Glutamatergic neuron (in vitro differentiated cells): ENCODE measurements at regions not wholly inside any gene's neighbourhood (a gene's known extent, or its start where the extent isn't known, plus 50 kb on each side); places are given as distances from the start of the nearest gene placed in this dataset.
"Not testable (repeated sequence)": the region's sequence is repeated elsewhere in the genome, so short reads cannot be mapped to it uniquely, and the experiment has no call there.

Source experiments
- DNase-seq: peaks from one replicate; pipeline ENCODE4 v3.0.0; 2022
- H3K27ac Mint-ChIP-seq: one replicate; pipeline ENCODE4 v1.8.0; 2020; ENCODE audit warnings: mild to moderate bottlenecking, mixed read lengths, inconsistent platforms; ENCODE audit not compliant: unreplicated experiment
- H3K27me3 Mint-ChIP-seq: one replicate; pipeline ENCODE4 v1.8.0; 2020; ENCODE audit warnings: mild to moderate bottlenecking, moderate library complexity, mixed read lengths, inconsistent platforms; ENCODE audit not compliant: unreplicated experiment
- H3K36me3 Mint-ChIP-seq: one replicate; pipeline ENCODE4 v1.8.0; 2020; ENCODE audit warnings: mild to moderate bottlenecking, mixed read lengths, inconsistent platforms; ENCODE audit not compliant: unreplicated experiment
- H3K4me1 Mint-ChIP-seq: one replicate; pipeline ENCODE4 v1.8.0; 2020; ENCODE audit warnings: mild to moderate bottlenecking, low read depth, mixed read lengths, inconsistent platforms; ENCODE audit not compliant: unreplicated experiment
- H3K4me3 Mint-ChIP-seq: one replicate; pipeline ENCODE4 v1.8.0; 2020; ENCODE audit warnings: mild to moderate bottlenecking, mixed read lengths, inconsistent platforms; ENCODE audit not compliant: unreplicated experiment
- H3K9me3 Mint-ChIP-seq: one replicate; pipeline ENCODE4 v1.8.0; 2020; ENCODE audit warnings: mild to moderate bottlenecking, moderate library complexity, mixed read lengths, inconsistent platforms; ENCODE audit not compliant: unreplicated experiment
- TF ChIP-seq, protein P1 (sequence below): fragments of 200-600 bp; sonication (generic); IDR thresholded peaks from one replicate; pipeline ENCODE4 v1.5.0; 2021; ENCODE audit not compliant: partially characterized antibody, unreplicated experiment

DNA sequence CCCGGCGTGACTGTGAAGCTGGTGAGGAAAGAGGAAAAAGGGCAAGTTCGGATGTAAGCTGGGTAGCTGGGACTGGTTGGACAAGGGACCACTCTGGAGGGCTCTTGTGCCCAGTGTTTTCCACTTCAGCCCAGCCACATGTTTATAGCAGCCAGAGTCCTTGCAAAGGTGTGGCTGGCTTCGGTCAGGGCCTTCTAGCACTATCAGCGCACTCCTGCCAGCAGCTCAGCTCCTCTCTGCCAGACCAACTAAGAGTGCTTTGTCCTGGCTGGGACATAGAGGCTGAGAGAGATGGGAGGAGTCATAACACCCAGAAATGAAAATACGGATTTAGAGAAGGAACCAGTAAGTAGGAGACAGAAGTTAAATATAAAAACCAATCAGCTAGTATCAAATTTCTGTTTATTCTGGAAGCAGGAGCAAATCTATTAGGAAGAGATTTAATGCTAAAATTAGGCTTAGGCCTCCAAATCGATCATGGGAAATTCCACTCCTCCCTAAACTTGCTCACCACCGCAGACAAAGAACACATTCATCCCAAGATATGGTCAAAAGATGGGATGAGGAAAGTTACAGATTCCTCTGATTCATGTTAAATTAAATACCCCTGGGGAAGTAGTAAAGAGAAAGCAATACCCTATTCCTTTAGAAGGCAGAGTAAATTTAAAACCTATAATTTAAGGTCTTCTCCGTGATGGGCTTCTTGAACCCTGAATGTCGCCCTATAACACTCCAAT, 135.0 kb downstream of the RALA start:
- peaks cover 7% of the 10 kb centered on the region for H3K4me1 Mint-ChIP-seq
- no peak overlapping the region for H3K4me3 Mint-ChIP-seq
- H3K27ac Mint-ChIP-seq = no peak overlapping the region
- H3K36me3 Mint-ChIP-seq = peaks cover 22% of the 10 kb centered on the region
- no peaks in the 10 kb centered on the region for H3K9me3 Mint-ChIP-seq
- TF ChIP-seq, protein P1, sequence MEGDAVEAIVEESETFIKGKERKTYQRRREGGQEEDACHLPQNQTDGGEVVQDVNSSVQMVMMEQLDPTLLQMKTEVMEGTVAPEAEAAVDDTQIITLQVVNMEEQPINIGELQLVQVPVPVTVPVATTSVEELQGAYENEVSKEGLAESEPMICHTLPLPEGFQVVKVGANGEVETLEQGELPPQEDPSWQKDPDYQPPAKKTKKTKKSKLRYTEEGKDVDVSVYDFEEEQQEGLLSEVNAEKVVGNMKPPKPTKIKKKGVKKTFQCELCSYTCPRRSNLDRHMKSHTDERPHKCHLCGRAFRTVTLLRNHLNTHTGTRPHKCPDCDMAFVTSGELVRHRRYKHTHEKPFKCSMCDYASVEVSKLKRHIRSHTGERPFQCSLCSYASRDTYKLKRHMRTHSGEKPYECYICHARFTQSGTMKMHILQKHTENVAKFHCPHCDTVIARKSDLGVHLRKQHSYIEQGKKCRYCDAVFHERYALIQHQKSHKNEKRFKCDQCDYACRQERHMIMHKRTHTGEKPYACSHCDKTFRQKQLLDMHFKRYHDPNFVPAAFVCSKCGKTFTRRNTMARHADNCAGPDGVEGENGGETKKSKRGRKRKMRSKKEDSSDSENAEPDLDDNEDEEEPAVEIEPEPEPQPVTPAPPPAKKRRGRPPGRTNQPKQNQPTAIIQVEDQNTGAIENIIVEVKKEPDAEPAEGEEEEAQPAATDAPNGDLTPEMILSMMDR = no peak
- H3K27me3 Mint-ChIP-seq = no peaks in the 10 kb centered on the region
- DNase-seq = no peak

GRCh38 chr7:39761449-39761848, 138.1 kb downstream of the RALA start:
- no peak for DNase-seq
- no peaks in the 10 kb centered on the region for H3K27me3 Mint-ChIP-seq
- H3K27ac Mint-ChIP-seq = no peak overlapping the region
- no peaks in the 10 kb centered on the region for H3K9me3 Mint-ChIP-seq
- peaks cover 3% of the 10 kb centered on the region for H3K4me1 Mint-ChIP-seq
- H3K4me3 Mint-ChIP-seq = no peak overlapping the region
- H3K36me3 Mint-ChIP-seq = peaks cover 22% of the 10 kb centered on the region
- TF ChIP-seq, protein P1 = no peak

DNA sequence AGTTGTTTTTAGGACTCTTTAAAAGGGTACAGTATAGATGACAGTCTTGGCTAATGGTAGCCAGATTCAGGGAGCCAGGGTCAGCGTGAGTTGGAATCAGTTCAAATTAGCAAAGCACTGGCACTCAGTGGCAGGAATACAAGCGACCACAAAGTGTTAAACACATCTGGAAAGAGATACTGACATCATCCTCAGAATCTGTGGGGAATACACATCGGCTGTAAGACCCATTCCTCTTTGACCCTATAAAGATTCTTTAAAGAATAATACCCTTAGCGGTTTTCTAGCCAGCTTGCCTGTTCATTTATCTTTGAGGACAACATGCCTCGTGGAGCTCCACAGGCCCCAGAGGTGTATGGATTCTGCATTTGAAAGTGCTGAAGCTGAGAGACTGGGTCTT, 139.1 kb downstream of the RALA start:
- not testable (repeated sequence) for H3K4me3 Mint-ChIP-seq, DNase-seq, H3K4me1 Mint-ChIP-seq, H3K9me3 Mint-ChIP-seq, H3K27me3 Mint-ChIP-seq, H3K27ac Mint-ChIP-seq
- peaks cover 14% of the 10 kb centered on the region for H3K36me3 Mint-ChIP-seq

- not testable (repeated sequence) for H3K27ac Mint-ChIP-seq, H3K4me1 Mint-ChIP-seq, H3K36me3 Mint-ChIP-seq, H3K9me3 Mint-ChIP-seq, DNase-seq, H3K4me3 Mint-ChIP-seq, H3K27me3 Mint-ChIP-seq
Observed at GRCh38 chr7:39762881-39763280, 139.5 kb downstream of the RALA start.

GRCh38 chr7:39765833-39766232, 142.5 kb downstream of the RALA start:
- H3K36me3 Mint-ChIP-seq, H3K4me3 Mint-ChIP-seq, DNase-seq, H3K27me3 Mint-ChIP-seq, H3K9me3 Mint-ChIP-seq, H3K27ac Mint-ChIP-seq, H3K4me1 Mint-ChIP-seq: not testable (repeated sequence)

DNA sequence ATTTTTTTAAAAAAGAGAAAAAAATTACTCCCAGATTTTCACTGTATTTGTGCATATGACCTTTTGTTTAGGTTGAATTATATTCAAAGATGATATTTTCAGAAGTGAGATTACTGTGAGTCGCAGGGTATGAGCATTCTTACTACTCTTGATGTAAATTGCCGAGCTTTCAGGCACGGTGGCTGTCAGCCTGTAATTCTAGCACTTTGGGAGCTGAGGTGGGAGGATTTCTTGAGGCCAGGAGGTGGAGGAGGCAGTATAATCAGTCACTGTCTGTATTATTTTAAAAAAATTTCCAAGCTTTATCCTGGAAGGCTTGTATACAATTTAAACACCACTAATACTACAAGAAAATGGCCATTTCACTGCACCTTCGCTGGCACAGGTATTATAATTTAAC, 145.1 kb downstream of the RALA start:
- H3K36me3 Mint-ChIP-seq, H3K9me3 Mint-ChIP-seq, H3K27me3 Mint-ChIP-seq, H3K4me1 Mint-ChIP-seq, DNase-seq, H3K4me3 Mint-ChIP-seq, H3K27ac Mint-ChIP-seq: not testable (repeated sequence)

DNA sequence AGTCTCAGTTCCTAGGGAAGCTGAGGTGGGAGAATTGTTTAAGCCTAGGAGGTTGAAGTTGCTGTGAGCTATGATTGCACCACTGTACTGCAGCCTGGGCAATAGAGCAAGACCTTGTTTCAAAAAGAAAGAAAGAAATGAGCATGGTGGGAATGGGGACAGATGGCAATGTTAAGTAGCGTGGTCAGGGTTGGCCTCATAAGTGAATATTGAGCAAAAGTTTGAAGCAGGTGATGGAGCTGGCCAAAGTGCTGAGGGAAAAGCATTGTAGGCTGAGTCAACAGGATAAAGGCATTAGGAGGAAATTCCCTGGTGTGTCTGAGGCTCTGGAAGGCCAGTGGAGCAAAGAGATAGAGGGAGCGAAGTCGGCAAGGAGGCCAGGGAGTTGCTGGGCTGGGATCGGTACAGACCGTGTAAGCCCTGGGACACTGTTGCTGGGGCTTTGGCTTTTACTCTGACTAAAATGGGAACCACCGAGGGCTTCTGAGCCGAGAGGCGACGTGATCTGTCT, 151.0 kb downstream of the RALA start:
- H3K4me3 Mint-ChIP-seq, H3K27me3 Mint-ChIP-seq, DNase-seq, H3K4me1 Mint-ChIP-seq, H3K27ac Mint-ChIP-seq, H3K9me3 Mint-ChIP-seq, H3K36me3 Mint-ChIP-seq: not testable (repeated sequence)

DNA sequence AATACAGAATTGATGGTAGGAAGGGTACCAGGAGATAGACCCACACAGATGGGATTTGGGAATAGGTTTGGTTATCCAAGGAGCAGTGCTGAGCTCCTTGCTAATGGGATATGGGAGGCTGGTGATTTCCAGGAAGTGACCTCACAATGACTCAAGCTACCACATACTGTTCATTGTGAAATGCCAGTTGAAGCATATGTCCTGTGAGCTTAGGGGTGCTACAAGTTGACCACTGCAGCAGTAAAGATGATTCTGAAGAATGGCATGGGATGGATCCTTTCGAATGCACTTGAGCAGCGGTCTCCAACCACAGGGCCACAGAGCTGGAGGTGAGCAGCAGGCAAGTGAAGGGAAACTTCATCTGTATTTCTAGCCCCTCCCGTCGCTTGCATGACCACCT, 158.2 kb downstream of the RALA start:
- not testable (repeated sequence) for H3K9me3 Mint-ChIP-seq, DNase-seq, H3K4me3 Mint-ChIP-seq, H3K27ac Mint-ChIP-seq, H3K27me3 Mint-ChIP-seq, H3K36me3 Mint-ChIP-seq, H3K4me1 Mint-ChIP-seq

DNA sequence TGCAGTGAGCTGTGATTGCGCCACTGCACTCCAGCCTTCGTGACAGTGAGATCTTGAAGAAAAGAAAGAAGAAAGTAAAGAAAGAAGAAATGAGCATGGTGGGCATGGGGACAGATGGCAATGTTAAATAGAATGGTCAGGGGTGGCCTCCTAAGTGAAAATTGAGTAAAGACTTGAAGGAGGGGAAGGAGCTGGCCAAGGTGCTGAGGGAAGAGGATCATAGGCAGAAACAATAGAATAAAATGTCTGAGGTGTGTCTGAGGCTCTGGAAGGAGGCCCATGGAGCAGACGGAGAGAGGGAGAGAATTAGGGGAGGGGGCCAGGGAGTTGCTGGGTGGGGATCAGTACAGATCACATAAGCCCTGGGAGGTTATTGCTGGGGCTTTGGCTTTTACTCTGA, 163.1 kb downstream of the RALA start:
- H3K27ac Mint-ChIP-seq, DNase-seq, H3K4me3 Mint-ChIP-seq, H3K4me1 Mint-ChIP-seq, H3K36me3 Mint-ChIP-seq, H3K9me3 Mint-ChIP-seq, H3K27me3 Mint-ChIP-seq: not testable (repeated sequence)

DNA sequence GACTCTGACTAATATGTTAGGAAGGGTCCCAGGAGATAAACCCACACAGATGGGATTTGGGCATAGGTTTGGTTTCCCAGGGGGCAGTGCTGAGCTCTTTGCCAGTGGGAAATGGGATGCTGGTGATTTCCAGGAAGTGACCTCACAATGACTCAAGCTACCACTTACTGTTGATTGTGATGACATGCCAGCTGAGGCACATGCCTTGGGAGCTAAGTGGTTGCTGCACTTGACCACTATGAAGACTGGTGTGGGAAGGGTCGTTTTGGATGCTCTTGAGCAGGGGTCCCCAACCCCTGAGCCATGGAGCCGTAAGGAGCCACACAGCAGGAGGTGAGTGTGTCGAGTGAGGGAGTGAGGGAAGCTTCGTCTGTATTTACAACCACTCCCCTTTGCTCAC, 159.0 kb upstream of the CDK13 start:
- not testable (repeated sequence) for H3K36me3 Mint-ChIP-seq, H3K27me3 Mint-ChIP-seq, H3K9me3 Mint-ChIP-seq, DNase-seq, H3K4me1 Mint-ChIP-seq, H3K4me3 Mint-ChIP-seq, H3K27ac Mint-ChIP-seq

DNA sequence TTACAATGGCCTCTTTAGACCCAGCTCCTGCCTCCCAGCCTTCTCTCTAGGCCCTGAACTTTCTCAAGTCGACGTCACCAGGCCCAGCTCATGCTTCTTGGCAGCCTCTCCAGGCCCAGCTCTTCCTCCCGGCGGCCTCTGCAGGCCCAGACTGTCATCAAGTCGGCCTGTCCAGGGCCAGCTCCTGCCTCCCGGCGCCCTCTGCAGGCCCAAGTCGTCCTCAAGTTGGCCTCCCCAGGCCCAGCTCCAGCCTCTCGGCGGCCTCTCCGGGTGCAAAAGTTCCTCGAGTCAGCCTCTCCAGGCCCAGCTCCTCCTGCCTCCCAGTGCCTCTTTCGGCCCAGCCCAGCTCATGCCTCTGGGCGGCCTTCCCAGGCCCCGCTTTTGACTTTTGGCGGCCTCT, 158.1 kb upstream of the CDK13 start:
- H3K27ac Mint-ChIP-seq, H3K36me3 Mint-ChIP-seq, H3K27me3 Mint-ChIP-seq, H3K4me1 Mint-ChIP-seq, DNase-seq, H3K9me3 Mint-ChIP-seq, H3K4me3 Mint-ChIP-seq: not testable (repeated sequence)
